ENCODE measurements at regions not wholly inside any gene's neighbourhood (a gene's known extent, or its start where the extent isn't known, plus 50 kb on each side); places are given as distances from the start of the nearest gene placed in this dataset.

DNA sequence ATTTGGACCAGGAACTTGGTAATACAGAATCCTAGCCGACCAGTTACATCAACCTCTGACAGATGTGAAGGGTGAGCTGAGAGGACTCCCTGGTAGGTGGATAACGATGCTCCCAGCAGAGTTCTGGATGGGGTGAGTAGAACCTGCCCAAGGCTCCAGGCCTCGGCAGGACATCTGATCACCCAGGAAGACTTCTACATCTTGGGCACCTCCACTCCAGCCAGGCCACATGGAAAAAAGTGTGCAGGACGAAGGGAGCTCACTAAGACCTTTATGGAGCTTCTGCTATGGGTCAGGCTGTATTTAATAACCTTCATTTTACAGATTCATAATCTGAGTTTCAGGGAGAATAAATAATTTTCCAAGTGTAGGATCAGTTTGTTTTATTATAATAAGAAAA is 1028.7 kb downstream of the BCL11B start:
- TF ChIP-seq, protein P1, sequence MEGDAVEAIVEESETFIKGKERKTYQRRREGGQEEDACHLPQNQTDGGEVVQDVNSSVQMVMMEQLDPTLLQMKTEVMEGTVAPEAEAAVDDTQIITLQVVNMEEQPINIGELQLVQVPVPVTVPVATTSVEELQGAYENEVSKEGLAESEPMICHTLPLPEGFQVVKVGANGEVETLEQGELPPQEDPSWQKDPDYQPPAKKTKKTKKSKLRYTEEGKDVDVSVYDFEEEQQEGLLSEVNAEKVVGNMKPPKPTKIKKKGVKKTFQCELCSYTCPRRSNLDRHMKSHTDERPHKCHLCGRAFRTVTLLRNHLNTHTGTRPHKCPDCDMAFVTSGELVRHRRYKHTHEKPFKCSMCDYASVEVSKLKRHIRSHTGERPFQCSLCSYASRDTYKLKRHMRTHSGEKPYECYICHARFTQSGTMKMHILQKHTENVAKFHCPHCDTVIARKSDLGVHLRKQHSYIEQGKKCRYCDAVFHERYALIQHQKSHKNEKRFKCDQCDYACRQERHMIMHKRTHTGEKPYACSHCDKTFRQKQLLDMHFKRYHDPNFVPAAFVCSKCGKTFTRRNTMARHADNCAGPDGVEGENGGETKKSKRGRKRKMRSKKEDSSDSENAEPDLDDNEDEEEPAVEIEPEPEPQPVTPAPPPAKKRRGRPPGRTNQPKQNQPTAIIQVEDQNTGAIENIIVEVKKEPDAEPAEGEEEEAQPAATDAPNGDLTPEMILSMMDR (conservative IDR thresholded peaks at IDR 0.05 in 1 of 2, IDR thresholded peaks at IDR 0.05 in 1 of 2; ENCODE audit: extremely low read depth in 1 of 2, insufficient read depth in 1 of 2, low read depth in 1 of 2, low read length in 2 of 2) = no peak
- no peak for TF ChIP-seq EZH2 (IDR thresholded peaks at IDR 0.05; ENCODE audit: borderline replicate concordance, low read length)

Data from mammary epithelial cell (primary cell).